ENCODE measurements at regions not wholly inside any gene's neighbourhood (a gene's known extent, or its start where the extent isn't known, plus 50 kb on each side); places are given as distances from the start of the nearest gene placed in this dataset.
A peak's percentile ranks its signal among the peaks of the same experiment; 100 is the strongest.

GRCh38 chr1:81330521-81330920, 470.2 kb upstream of the ADGRL2 start:
- DNase-seq (ENCODE audit: low read depth, low spot score) = no peak

- DNase-seq (ENCODE audit: low read depth, low spot score) = no peak
Measured at GRCh38 chr1:81330111-81330510, 470.6 kb upstream of the ADGRL2 start.

GRCh38 chr1:81329041-81329440, 471.7 kb upstream of the ADGRL2 start:
- DNase-seq (ENCODE audit: low read depth, low spot score) = no peak

GRCh38 chr1:81327743-81328142, 473.0 kb upstream of the ADGRL2 start:
- no peak for DNase-seq (ENCODE audit: low read depth, low spot score)

- DNase-seq (ENCODE audit: low read depth, low spot score) = no peak
Measured at GRCh38 chr1:81327103-81327710, 473.5 kb upstream of the ADGRL2 start.

- no peak for DNase-seq (ENCODE audit: low read depth, low spot score)
Measured at GRCh38 chr1:81326212-81326611, 474.5 kb upstream of the ADGRL2 start.

GRCh38 chr1:81325397-81325796, 475.3 kb upstream of the ADGRL2 start:
- DNase-seq (ENCODE audit: low read depth, low spot score) = no peak

GRCh38 chr1:81323862-81324261, 476.9 kb upstream of the ADGRL2 start:
- no peak for DNase-seq (ENCODE audit: low read depth, low spot score)

- peak; percentile 30 for DNase-seq (ENCODE audit: low read depth, low spot score)
Measured at GRCh38 chr1:81317191-81317590, 483.5 kb upstream of the ADGRL2 start.

GRCh38 chr1:81314513-81315233, 486.1 kb upstream of the ADGRL2 start:
- DNase-seq (ENCODE audit: low read depth, low spot score) = no peak

- DNase-seq (ENCODE audit: low read depth, low spot score) = no peak
Measured at GRCh38 chr1:81313289-81313688, 487.4 kb upstream of the ADGRL2 start.

- DNase-seq (ENCODE audit: low read depth, low spot score) = peak; percentile 50
Measured at GRCh38 chr1:81312272-81312754, 488.4 kb upstream of the ADGRL2 start.

GRCh38 chr1:81310250-81310649, 490.5 kb upstream of the ADGRL2 start:
- DNase-seq (ENCODE audit: low read depth, low spot score) = no peak

GRCh38 chr1:81308191-81308590, 492.5 kb upstream of the ADGRL2 start:
- no peak for DNase-seq (ENCODE audit: low read depth, low spot score)

- DNase-seq (ENCODE audit: low read depth, low spot score) = no peak
Measured at GRCh38 chr1:81307786-81308185, 492.9 kb upstream of the ADGRL2 start.

GRCh38 chr1:81305997-81306452, 494.7 kb upstream of the ADGRL2 start:
- DNase-seq (ENCODE audit: low read depth, low spot score) = peak; percentile 62

- no peak for DNase-seq (ENCODE audit: low read depth, low spot score)
Measured at GRCh38 chr1:81304187-81304586, 496.5 kb upstream of the ADGRL2 start.

- no peak for DNase-seq (ENCODE audit: low read depth, low spot score)
Measured at GRCh38 chr1:81299892-81300291, 500.8 kb upstream of the ADGRL2 start.

GRCh38 chr1:81298266-81298665, 502.5 kb upstream of the ADGRL2 start:
- no peak for DNase-seq (ENCODE audit: low read depth, low spot score)

- DNase-seq (ENCODE audit: low read depth, low spot score) = no peak
Measured at GRCh38 chr1:81296601-81297000, 504.1 kb upstream of the ADGRL2 start.

GRCh38 chr1:81290326-81290725, 510.4 kb upstream of the ADGRL2 start:
- no peak for DNase-seq (ENCODE audit: low read depth, low spot score)

GRCh38 chr1:81288689-81289088, 512.0 kb upstream of the ADGRL2 start:
- DNase-seq (ENCODE audit: low read depth, low spot score) = no peak

- DNase-seq (ENCODE audit: low read depth, low spot score) = no peak
Measured at GRCh38 chr1:81287411-81288080, 513.2 kb upstream of the ADGRL2 start.

Data from ELF-1 (cell line).